Transverse colon (tissue), 4 donors: ENCODE measurements at regions not wholly inside any gene's neighbourhood (a gene's known extent, or its start where the extent isn't known, plus 50 kb on each side); places are given as distances from the start of the nearest gene placed in this dataset.

Source experiments
- EP300 ChIP-seq: sonication (generic); formaldehyde crosslinking; IDR thresholded peaks from one replicate; pipeline ENCODE4 v1.6.1; 2017; ENCODE audit warnings: antibody characterized with exemption, low read depth
- POLR2A ChIP-seq: fragments of 450-650 bp; IDR thresholded peaks from one replicate; pipeline ENCODE4 v1.6.1; 2016; ENCODE audit warnings: antibody characterized with exemption, mild to moderate bottlenecking, moderate library complexity
- POLR2AphosphoS5 ChIP-seq, 3 donors: sonication (generic); formaldehyde crosslinking; IDR thresholded peaks; one replicate each; pipeline ENCODE4 v1.6.1; 2016; ENCODE audit warnings: antibody characterized with exemption in 3 of 3
- TF ChIP-seq, protein P1 (sequence below), 5 experiments: fragments of 200-600 bp in 3 of 5; fragments of 450-650 bp in 2 of 5; sonication (generic) in 3 of 5; IDR thresholded peaks; 1 replicate in 2 of 5; 2 replicates in 3 of 5; pipeline ENCODE4 v1.5.1; 2016 to 2017; ENCODE audit warnings: antibody characterized with exemption in 5 of 5, inconsistent platforms in 3 of 5, mild to moderate bottlenecking in 2 of 5, moderate library complexity in 1 of 5

DNA sequence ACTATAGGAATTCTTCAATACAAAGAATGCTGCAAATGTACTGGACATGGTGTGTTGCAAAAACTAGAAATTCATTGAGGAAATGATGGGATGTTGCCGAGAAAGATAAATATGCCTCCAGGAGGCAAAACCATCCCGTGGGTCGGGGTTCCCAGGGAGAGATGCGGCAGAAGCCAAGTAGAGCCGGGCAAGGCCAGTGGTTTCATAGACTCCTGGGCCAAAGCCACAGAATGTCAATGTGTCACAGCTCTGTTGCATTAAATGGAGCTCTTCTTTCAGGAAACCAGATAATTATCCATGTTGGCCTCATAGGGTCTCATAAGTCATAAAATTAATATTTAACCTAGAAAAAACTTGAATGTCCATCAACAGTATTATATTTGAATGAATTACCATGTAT is 419.5 kb upstream of the CDH10 start:
- TF ChIP-seq, protein P1, sequence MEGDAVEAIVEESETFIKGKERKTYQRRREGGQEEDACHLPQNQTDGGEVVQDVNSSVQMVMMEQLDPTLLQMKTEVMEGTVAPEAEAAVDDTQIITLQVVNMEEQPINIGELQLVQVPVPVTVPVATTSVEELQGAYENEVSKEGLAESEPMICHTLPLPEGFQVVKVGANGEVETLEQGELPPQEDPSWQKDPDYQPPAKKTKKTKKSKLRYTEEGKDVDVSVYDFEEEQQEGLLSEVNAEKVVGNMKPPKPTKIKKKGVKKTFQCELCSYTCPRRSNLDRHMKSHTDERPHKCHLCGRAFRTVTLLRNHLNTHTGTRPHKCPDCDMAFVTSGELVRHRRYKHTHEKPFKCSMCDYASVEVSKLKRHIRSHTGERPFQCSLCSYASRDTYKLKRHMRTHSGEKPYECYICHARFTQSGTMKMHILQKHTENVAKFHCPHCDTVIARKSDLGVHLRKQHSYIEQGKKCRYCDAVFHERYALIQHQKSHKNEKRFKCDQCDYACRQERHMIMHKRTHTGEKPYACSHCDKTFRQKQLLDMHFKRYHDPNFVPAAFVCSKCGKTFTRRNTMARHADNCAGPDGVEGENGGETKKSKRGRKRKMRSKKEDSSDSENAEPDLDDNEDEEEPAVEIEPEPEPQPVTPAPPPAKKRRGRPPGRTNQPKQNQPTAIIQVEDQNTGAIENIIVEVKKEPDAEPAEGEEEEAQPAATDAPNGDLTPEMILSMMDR (IDR thresholded peaks at IDR 0.05): no peak
- TF ChIP-seq POLR2A (no peak), EP300 (no peak), POLR2AphosphoS5 (IDR thresholded peaks at IDR 0.05) (no peak)
